DMS153 treated with DMSO at 0.1 percent for 48 hours (cell line): ENCODE measurements at regions not wholly inside any gene's neighbourhood (a gene's known extent, or its start where the extent isn't known, plus 50 kb on each side); places are given as distances from the start of the nearest gene placed in this dataset.
"Not testable (repeated sequence)": the region's sequence is repeated elsewhere in the genome, so short reads cannot be mapped to it uniquely, and the experiment has no call there.

ENCODE experiments used
- DNase-seq: peaks from one replicate; lab custom pipeline; 2025; ENCODE audit not compliant: unreplicated experiment; lab: John Stamatoyannopoulos, UW

DNA sequence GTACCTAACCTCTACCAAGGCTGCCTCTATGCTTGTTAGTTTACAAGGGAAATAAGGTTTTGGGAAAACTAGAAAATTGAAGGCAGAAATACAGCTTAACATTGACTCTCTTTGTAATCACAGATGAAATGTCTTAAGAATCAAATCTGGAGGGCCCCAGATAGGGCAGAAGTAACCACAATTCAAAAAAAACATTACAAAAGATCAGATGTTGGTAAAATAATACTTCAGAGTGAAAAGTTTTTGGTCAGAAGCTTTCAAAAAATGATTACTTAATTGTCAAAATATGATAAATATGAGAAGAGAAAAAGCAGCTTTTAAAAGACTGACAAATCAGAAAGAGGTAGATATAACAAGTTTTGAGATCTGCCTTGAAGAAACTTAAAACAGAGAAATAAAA lies 425.1 kb upstream of the NECTIN3 start:
- no peak for DNase-seq

DNA sequence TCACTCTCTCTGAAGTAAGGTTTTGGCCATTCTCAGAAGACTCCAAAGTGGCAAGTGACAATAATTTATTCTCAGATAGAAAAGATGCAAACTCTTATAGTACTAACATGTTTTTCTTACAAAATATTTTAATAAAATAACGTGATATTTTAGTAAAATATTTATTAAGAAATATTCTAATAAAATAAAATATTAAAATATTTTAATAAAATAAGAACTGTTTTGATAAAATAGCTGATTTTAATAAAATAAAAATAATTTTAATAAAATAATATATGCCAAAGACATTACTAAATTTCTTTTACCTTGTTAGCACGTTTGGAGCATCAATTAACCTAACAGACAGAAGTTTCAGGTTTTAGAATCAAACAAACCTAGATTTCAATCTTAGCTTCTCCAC lies 424.0 kb upstream of the NECTIN3 start:
- DNase-seq: no peak

DNA sequence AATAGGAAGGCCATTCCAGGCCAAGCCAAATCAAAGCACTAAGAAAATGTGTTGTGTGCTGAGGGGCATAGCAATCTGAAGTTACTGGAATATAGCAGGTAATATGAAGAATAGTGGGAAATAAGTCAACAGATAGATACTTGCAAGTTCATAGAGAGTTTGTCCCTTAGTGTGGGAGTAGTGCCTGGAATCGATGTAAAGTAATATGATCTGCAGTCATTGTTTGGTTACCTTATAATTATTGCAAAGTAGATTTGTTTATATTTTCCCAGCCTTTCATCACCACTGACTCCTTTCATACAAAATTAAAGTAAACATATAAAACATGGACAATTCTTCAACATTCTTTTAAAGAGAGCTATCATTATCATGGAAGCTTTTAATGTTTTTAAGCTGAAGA lies 420.9 kb upstream of the NECTIN3 start:
- no peak for DNase-seq

DNA sequence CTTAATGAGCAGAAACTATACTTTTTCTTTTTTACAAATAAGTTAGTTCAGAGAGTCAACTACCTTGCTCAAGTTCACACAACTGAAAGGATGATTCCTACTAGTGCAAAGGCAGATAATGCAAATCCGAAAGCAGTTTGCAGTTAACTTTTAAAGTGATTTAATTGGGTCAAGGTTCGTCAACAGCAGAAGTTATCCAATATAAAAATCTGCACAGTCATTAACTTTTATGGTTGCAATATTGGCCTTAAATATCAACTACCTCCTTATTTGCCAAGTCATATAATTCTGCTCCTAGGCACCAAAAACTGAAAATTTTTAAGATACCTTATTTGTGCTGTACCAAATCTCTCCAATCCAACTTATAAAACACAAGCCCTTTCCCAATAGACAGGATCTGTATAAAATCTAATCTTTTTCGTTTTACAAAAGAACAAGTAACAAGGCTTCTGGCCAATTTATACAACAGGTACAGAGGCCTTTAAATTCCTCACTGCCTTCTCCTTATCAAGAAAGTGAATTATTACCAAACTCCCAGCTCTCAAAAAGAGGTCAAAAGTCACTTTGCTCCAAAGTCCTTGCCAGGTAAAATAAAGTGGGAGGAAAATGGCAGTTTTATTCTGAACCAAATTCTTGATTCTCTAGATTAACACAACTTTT lies 416.6 kb upstream of the NECTIN3 start:
- no peak for DNase-seq

DNA sequence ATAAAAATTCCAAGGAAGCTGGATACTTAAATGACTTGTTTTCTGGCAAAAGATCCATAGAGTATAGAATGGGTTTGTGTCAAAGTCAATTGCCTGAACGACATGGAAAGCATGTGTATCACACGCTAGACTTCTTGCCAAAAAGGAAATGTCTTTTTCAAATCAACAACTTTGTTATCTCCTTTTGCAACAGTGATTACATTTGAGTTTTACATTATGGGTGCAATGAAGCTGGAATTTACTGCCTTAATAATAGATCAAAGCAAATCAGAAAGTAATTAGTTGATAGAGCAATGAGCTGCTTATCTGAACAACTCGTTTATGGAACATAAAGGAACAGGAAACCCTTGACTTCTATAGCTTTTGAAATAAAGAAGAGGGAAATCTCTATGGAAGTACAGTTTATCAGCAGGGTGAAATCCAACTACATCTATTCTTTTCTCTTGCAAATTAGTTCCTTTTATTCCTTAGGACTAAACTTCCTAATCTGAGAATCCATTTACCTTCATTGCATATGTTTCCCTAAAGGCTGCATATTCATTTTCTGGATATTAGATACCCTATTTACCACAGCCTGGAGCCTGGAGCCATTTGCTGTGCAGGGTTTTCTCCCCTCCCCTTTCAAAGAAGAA lies 415.1 kb upstream of the NECTIN3 start:
- DNase-seq: no peak

DNA sequence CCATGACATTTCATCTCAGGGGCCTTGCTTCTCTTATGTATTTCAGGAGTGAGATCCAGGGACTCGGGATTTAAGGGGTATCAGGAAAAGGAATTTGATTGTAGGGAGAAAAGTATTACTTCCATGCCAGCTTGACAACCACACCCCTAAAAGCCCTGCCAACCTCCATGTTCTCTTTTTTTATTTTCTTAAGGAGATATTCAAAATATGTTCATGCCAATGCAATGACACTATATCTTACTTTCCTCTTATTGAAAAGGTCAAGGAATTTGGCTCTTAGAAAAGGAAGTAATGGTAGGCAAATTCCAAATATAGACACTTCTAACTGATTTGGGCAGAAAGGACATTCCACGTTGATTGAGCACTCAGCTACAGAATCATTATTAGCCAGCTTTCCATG lies 407.5 kb upstream of the NECTIN3 start:
- DNase-seq: no peak

DNA sequence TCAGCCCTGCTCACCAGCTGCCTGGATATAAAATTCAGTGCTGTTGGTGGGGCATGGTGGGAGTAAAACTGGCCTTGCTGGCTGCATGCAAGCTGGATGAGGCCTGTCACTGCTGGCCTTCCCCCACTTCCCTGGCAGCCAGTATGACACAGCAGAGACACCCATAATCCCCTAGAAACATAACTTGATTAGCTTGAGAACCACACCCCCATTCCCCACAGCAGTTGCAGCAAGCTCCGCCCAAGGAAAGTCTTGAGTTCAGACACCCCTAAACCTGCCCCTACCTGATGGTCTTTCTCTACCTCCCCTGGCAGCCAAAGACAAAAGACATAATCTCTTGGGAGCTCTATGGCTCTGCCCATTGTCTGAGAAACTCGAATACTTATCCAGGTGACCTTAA lies 405.1 kb upstream of the NECTIN3 start:
- DNase-seq: no peak

DNA sequence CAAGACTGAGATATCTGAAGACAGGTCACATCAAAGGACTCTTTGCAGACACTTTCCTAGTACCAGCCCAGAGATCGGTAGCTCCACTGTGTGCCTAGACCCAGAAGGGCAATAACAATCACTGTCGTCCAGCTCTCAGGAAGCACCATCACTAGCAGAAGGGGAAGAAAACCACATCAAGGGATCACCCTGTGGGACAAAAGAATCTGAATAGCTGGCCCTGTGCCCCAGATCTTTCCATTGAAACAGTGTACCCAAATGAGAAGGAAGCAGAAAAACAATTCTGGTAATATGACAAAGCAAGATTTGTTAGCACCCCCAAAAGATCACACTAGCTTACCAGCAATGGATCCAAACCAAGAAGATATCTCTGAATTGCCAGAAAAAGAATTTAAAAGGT lies 404.4 kb upstream of the NECTIN3 start:
- no peak for DNase-seq

DNA sequence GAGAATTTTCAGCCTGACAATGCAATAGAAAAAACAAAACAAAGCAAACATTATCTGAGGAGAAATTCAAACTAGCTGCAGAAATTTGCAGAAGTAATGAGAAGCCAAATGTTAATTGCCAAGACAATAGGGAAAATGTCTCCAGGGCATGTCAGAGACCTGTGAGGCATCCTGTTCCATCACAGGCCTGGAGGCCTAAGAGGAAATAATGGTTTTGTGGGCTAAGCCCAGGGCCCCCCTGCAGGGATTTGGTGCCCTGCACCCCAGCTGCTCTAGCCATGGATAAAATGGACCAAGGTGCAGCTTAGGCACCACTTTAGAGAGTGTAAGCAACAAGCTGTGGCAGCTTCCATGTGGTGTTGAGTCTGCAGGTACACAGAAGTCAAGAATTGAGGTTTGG lies 401.2 kb upstream of the NECTIN3 start:
- no peak for DNase-seq

DNA sequence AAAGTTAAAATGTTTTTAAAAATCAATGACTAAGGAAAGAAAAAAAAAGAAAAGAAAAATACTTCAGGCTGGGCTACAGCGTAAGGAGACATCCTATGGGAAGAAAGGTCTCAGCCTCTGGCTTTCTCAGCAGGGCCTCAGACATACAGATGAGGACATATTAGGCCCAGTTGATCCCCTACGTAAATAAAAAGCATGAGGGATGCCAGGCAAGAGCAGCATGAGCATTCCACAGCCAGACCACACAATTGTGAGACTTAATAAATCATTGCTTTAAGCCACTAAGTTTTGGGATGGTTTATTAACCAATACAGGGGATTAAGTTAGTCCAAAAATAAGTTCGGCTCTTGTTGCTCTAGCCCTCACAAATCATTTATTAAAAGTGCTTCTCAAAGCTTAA lies 394.1 kb upstream of the NECTIN3 start:
- DNase-seq: no peak

DNA sequence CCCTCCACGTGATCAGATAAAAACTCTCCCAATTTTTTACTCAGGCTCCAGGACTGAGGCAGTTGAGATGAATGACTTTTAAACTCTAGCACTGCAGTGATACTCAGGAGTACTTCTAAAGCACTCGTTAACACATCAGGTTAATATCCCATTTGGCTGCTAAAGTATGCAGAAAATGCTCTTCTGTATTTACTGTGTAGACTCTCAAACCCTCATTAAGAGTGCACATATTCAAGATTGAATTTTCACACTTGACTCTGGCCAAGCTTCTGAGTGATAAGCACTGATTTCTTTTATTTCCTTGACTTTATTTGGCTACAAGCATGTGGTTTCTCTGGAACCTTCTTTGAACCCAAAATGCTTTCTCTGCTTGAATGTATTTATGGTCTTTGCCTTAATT lies 392.3 kb upstream of the NECTIN3 start:
- DNase-seq: no peak

DNA sequence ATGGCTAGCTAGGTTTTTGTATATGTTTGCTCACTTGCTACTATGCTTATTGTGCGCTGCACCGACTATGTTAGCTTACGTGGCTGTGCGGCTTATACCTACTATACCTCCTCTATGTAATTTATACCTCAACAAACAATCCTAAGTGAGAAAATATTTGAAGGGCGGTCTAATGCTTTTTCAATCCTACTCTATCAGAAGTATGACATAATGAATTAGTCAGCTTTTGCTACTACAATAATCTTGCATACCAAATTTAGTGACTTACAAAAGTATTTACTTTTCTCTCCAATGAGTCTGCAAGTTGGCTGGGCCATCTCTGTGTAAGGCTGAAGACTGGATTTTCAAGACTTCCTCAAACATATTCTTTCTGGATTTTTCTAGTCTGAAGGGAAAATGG lies 391.2 kb upstream of the NECTIN3 start:
- no peak for DNase-seq

DNA sequence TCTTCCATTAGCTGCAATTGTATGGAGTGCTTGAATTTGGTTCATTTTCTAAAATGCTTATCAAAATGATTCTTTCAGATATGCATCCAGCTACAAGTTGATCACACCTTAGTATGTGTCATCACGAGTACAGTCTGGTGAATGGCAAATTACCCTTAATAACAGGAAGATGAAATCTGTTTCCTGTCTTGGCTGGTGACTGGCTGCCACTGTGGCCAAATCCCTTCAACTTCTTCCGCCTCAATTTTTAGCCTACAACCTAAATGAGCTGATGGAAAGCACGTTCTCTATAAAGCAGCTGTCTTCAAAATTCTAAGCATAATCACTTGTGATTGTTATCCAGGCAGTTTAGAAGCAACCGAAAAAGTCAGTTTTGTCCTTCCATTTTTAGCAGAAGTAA lies 387.1 kb upstream of the NECTIN3 start:
- DNase-seq: no peak

DNA sequence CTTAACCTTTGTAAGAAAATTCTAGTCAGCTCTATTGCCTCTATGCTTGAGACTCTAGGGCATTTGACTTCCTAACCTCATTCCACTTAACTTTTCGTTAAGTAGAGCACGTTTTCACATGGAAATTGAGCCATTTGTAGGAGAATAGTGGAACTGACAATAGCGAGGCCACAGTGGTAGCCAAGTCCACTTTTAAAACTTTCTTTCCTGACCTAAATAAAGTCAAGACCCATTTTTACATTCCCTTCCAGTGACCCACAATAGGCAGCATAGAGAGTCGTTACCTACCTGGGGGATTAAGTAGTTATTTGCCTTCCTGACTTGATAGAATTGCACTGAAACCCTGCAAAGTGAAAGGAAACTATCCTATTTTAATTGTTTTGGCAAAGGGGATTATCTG lies 386.0 kb upstream of the NECTIN3 start:
- DNase-seq: no peak

DNA sequence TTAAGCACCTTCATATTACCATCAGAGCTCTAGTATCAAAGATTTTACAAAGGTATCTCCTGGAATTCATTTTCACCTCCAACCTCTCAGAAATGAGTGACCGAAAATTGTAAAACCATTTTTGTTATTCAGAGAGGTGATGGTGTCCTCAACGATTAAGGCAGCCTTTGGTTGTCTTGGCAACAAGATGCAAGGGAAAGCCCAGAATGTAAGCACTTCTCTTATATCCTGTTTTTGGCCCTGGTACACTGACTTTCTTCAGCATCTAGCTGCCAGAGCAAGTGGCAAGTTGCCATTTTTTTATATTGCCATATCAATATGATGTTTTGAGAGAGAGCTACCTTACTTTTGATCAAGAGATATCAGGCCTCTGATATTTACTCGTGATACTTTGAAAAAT lies 384.9 kb upstream of the NECTIN3 start:
- no peak for DNase-seq

DNA sequence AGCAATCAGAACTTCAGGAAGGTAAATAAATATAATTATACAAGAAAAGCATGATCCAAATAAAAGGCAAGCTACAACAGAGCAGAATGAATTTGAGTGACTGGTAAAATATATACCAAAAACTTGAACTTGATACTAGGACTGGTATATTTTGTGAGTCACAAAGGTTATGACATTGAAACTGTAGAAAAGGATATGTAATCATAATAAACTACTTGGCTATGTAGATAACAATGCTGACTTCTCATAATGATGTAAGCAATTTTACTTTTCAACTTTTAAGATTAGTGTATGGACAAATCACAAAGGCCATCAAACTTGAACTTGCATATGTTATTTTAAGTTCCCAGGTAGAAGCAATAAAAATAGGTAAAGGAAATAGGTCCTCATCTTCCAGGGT lies 384.5 kb upstream of the NECTIN3 start:
- DNase-seq: no peak

DNA sequence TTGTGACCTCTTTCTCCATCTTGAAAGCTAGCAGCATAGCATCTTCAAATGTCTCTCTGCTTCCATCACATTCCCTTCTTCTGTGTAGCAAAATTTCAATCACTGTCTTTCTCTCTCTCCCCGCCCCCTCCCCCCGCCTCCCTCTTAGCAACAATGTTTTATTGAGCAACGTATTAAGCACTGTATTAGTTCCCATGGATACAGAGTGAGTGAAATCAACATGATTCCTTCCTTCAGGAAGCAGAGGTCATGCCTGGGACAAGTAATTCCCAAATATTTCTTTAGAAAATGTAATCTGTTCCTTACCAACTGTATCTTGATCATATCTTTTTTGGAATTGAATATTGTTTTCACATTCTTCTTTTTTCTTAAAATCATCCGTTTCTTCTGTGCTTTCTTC lies 373.7 kb upstream of the NECTIN3 start:
- DNase-seq: no peak

DNA sequence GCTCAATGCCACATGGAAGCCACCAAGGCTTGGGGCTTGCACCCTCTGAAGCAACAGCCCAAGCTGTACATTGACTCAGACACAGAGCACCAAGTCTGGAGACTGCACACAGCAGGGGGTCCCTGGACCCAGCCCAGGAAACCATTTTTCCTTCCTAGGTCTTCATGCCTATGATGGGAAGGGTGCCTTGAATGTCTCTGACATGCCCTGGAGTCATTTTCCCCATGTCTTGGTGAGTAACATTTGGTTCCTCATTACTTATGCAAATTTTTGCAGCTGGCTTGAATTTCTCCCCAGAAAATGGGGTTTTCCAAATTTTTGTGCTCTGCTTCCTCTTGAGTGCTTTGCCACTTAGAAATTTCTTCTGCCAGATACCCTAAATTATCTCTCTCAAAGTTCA lies 367.3 kb upstream of the NECTIN3 start:
- DNase-seq: not testable (repeated sequence)

DNA sequence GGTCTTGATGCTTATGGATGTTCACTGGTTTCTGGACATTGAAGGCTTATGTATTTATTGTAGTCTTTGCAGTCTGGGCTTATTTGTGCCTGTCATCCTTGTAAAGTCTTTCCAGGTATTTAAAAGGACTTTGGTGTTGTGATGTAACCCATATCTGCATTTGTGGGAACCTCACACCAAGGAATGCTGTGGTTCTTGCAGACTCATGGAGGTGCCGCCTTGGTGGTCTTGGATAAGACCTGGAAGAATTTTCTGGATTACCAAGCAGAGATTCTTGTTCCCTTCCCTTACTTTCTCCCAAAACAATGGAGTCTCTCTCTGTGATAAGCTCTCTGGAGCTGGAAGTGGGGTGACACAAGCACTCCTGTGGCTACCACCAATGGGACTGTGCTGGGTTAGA lies 363.5 kb upstream of the NECTIN3 start:
- DNase-seq: no peak

DNA sequence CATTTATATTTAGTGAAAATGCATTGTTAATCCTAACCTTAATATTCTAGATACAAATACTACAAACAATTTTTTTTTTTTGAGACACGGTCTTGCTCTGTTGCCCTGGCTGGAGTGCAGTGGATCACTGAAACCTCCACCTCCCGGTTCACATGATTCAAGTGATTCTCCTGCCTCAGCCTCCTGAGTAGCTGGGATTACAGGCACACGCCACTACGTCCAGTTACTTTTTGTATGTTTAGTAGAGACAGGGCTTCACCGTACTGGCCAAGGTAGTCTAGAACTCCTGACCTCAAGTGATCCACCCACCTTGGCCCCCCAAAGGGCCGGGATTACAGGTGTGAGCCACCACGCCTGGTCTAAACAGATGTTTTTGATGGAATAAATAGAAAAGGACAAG lies 361.5 kb upstream of the NECTIN3 start:
- DNase-seq: no peak

DNA sequence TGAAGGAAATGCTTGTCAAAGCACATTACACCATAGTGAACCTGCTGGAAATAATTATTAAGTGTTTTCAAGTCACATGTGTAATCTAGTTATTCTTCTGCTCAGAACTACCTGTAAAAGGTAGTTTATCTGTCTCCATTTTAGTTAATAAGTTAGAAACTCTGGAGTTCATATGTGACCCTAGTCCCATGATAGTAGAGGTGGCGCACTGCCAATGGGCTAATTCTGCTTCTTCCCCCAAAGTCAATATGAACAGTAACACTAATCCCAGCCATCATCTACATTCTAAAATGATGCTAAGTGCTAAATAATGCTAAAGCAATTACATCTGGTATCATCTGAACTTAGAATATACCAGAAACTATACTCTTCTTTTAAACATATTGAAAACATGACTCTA lies 361.0 kb upstream of the NECTIN3 start:
- no peak for DNase-seq

DNA sequence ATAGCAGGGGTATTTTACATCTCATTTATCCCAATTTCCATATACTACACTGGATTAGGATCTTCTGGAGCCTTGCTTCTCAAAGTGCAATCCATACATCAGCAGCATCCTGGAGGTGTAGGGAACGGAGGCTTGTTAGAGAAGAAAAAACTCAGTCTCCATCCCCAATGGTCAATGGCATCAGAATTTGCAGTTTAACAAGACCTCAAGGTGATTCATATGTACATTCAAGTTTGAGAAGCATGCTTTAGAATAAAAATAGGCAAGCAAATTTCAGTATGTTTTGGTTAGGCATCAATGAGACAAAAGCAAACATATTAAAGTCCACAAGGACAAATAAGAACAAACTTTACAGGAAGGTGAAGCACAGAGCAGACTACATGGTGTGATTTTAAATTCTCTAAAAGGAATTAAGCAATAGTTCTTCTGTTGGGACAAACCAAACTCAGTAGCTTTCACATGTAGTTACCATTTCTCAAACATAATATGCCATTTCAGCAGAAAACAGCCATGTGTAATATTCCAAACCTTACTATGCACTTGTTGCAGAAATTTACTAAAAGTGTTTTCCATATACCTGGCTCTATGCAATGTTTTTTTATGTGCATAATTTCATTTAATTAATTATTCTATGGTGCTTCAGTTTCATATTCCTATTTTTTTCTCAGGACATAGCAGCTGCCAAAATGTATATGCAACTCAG lies 360.3 kb upstream of the NECTIN3 start:
- DNase-seq: no peak
